ENCODE measurements at regions not wholly inside any gene's neighbourhood (a gene's known extent, or its start where the extent isn't known, plus 50 kb on each side); places are given as distances from the start of the nearest gene placed in this dataset.
"Not testable (repeated sequence)": the region's sequence is repeated elsewhere in the genome, so short reads cannot be mapped to it uniquely, and the experiment has no call there.

DNA sequence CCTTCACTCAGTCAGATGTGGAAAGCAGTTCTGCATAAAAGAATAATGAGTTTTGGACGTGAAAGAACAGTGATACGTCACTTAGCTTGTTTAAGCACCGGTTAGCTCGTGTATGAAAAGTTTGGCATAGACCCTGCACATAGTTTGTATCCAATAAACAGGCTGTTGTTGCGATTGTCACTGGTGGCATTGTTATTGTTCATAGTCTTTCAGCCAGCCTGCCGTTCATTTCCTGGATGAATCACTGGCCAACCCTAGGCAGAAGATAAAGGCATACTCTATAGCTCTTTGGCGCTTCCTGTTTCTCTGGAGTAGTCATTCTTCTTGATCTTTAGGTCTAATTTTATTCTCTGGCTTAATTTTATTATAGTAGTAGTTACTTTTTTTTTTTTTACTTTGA lies 57.8 kb upstream of the ANKRD30A start:
- no peaks in the 10 kb centered on the region for H3K27me3 ChIP-seq
- no peak overlapping the region for H3K4me3 ChIP-seq
- DNase-seq (ENCODE audit: low read depth in 1 of 2, low spot score in 1 of 2), result no peak
- no peaks in the 10 kb centered on the region for H3K36me3 ChIP-seq
- H3K27ac ChIP-seq, result no peak overlapping the region
- TF ChIP-seq, protein P1, sequence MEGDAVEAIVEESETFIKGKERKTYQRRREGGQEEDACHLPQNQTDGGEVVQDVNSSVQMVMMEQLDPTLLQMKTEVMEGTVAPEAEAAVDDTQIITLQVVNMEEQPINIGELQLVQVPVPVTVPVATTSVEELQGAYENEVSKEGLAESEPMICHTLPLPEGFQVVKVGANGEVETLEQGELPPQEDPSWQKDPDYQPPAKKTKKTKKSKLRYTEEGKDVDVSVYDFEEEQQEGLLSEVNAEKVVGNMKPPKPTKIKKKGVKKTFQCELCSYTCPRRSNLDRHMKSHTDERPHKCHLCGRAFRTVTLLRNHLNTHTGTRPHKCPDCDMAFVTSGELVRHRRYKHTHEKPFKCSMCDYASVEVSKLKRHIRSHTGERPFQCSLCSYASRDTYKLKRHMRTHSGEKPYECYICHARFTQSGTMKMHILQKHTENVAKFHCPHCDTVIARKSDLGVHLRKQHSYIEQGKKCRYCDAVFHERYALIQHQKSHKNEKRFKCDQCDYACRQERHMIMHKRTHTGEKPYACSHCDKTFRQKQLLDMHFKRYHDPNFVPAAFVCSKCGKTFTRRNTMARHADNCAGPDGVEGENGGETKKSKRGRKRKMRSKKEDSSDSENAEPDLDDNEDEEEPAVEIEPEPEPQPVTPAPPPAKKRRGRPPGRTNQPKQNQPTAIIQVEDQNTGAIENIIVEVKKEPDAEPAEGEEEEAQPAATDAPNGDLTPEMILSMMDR (IDR thresholded peaks at IDR 0.05; ENCODE audit: low read depth, low read length), result no peak
- H3K9me3 ChIP-seq (ENCODE audit: low read depth), result no peaks in the 10 kb centered on the region
- no peaks in the 10 kb centered on the region for H3K4me1 ChIP-seq (ENCODE audit: low read depth)

DNA sequence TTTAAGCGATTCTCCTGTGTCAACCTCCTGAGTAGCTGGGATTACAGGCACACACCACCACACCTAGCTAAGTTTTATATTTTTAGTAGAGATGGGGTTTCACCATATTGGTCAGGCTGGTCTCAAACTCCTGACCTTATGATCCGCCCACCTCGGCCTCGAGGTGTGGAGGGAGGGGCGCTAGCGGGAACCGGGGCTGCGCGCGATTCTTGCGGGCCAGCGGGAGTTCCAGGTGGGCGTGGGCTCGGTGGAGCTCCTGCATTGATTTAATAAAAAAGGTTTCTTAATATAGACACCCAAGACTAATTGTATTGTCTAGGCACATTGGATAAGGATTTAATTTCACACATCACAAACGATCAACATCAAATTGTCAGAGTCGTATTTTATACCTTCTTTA lies 63.1 kb upstream of the ANKRD30A start:
- not testable (repeated sequence) for H3K27ac ChIP-seq; DNase-seq (ENCODE audit: low read depth in 1 of 2, low spot score in 1 of 2); H3K4me1 ChIP-seq (ENCODE audit: low read depth); H3K4me3 ChIP-seq; H3K36me3 ChIP-seq; H3K27me3 ChIP-seq; H3K9me3 ChIP-seq (ENCODE audit: low read depth)

DNA sequence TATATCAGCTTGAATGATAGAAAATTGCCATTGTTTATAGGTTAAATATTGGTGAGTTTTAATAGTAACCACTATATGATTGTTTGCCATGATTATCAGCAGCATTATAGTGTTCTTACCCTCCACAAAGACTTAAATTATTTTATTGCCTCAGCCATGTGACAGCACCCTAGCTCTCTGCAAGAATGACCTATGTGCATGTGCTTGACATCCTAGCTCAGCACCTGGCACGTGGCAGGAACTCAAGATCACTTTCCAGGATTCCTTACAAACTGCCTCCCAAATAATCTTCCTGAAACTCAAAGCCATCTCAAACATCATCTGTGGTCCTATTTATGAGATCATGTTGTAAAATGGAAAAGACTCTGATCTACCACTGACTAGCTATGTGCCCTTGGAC lies 68.1 kb upstream of the ANKRD30A start:
- Histone ChIP-seq H3K36me3 (no peaks in the 10 kb centered on the region), H3K4me3 (no peak overlapping the region), H3K27me3 (no peaks in the 10 kb centered on the region), H3K4me1 (ENCODE audit: low read depth) (no peaks in the 10 kb centered on the region), H3K9me3 (ENCODE audit: low read depth) (no peaks in the 10 kb centered on the region), H3K27ac (no peak overlapping the region)
- TF ChIP-seq, protein P1 (IDR thresholded peaks at IDR 0.05; ENCODE audit: low read depth, low read length), result no peak
- no peak for DNase-seq (ENCODE audit: low read depth in 1 of 2, low spot score in 1 of 2)

DNA sequence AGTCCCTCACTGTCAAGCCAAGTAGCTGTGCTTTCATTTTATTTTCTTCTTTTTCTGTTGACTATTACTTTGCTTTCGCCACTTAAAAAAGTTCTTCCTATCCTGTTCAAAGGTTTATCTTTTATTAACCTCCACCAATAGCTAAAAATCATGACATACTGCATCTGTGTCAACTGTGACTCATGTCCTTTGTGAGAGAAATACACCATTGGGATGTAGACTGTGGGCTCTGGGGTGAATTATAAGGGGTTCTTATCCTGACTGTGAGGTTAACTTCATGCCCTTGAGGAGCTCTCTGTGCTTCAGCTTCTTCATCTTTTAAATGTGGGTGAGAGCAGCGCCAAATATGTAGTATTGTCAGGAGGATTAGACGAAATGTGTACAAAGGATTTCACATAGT lies 71.9 kb upstream of the ANKRD30A start:
- Histone ChIP-seq H3K9me3 (ENCODE audit: low read depth) (no peaks in the 10 kb centered on the region), H3K27me3 (no peaks in the 10 kb centered on the region), H3K36me3 (no peaks in the 10 kb centered on the region), H3K27ac (no peak overlapping the region), H3K4me3 (no peak overlapping the region), H3K4me1 (ENCODE audit: low read depth) (no peaks in the 10 kb centered on the region)
- no peak for DNase-seq (ENCODE audit: low read depth in 1 of 2, low spot score in 1 of 2)
- TF ChIP-seq, protein P1 (IDR thresholded peaks at IDR 0.05; ENCODE audit: low read depth, low read length), result no peak

DNA sequence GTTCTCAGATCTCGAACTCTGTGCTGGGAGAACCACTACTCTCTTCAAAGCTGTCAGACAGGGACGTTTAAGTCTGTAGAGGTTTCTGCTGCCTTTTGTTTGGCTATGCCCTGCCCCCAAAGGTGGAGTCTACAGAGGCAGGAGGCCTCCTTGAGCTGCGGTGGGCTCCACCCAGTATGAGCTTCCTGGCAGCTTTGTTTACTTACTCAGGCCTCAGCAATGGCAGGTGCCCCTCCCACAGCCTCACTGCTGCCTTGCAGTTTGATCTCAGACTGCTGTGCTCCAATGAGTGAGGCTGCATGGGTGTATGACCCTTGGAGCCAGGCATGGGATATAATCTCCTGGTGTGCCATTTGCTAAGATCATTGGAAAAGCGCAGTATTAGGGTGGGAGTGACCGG lies 75.4 kb upstream of the ANKRD30A start:
- H3K27me3 ChIP-seq; H3K36me3 ChIP-seq; DNase-seq (ENCODE audit: low read depth in 1 of 2, low spot score in 1 of 2); H3K27ac ChIP-seq; H3K4me1 ChIP-seq (ENCODE audit: low read depth); H3K9me3 ChIP-seq (ENCODE audit: low read depth); H3K4me3 ChIP-seq: not testable (repeated sequence)

DNA sequence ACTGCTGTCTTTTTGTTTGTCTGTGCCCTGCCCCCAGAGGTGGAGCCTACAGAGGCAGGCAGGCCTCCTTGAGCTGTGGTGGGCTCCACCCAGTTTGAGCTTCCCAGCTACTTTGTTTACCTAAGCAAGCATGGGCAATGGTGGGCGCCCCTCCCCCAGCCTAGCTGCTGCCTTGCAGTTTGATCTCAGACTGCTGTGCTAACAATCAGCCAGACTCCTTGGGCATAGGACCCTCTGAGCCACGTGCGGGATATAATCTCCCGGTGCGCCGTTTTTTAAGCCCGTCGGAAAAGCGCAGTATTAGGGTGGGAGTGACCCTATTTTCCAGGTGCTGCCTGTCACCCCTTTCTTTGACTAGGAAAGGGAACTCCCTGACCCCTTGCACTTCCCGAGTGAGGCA lies 81.1 kb upstream of the ANKRD30A start:
- H3K36me3 ChIP-seq; DNase-seq (ENCODE audit: low read depth in 1 of 2, low spot score in 1 of 2); H3K27ac ChIP-seq; H3K4me1 ChIP-seq (ENCODE audit: low read depth); H3K27me3 ChIP-seq; H3K9me3 ChIP-seq (ENCODE audit: low read depth); H3K4me3 ChIP-seq: not testable (repeated sequence)

DNA sequence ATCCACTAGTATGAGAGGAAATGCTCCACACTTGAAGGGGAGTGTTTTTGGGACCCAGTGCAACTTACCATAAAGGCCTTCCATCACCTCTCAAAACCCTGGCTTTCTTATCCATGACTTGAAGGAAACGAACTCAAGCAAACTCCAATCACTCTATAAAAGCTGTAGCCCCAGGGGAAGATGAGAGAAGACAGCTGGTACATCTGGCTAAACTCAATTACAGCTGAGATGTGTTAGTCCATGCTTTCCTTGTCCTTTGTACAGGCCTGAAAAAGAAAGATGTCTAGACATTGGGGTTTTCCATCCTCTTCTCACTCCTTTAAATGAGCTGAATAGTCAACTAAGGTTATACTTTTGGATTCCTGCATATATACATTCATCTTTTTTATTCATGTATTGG lies 89.5 kb upstream of the ANKRD30A start:
- no peaks in the 10 kb centered on the region for H3K36me3 ChIP-seq
- peaks cover 2% of the 10 kb centered on the region for H3K9me3 ChIP-seq (ENCODE audit: low read depth)
- no peaks in the 10 kb centered on the region for H3K27me3 ChIP-seq
- no peak for DNase-seq (ENCODE audit: low read depth in 1 of 2, low spot score in 1 of 2)
- no peak overlapping the region for H3K27ac ChIP-seq
- H3K4me3 ChIP-seq, result no peak overlapping the region
- TF ChIP-seq, protein P1 (IDR thresholded peaks at IDR 0.05; ENCODE audit: low read depth, low read length), result no peak
- H3K4me1 ChIP-seq (ENCODE audit: low read depth), result no peaks in the 10 kb centered on the region
